ENCODE measurements at regions not wholly inside any gene's neighbourhood (a gene's known extent, or its start where the extent isn't known, plus 50 kb on each side); places are given as distances from the start of the nearest gene placed in this dataset.
"Not testable (repeated sequence)": the region's sequence is repeated elsewhere in the genome, so short reads cannot be mapped to it uniquely, and the experiment has no call there.

DNA sequence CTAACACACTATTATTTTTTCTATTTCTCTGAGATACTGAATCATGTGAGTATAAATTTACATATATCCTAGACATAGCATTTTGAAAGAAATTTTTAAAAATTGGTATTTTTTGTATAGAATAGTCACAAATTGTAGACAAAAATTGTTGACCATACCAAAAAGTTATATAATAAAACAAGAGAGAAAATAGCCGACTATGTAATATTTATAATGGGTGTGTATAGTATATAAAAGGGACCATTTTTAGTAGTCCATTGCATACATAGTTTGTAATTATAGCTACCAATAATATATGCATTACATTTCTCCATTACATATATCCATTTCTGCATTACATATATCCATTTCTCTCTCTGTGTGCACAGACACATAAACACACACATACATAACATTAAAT, 590.2 kb downstream of the TMTC2 start:
- Histone ChIP-seq H3K27me3 (ENCODE audit: low read depth) (no peaks in the 10 kb centered on the region), H3K4me3 (no peak overlapping the region), H3K27ac (no peak overlapping the region), H3K36me3 (no peaks in the 10 kb centered on the region), H3K4me1 (no peaks in the 10 kb centered on the region), H3K9me3 (no peaks in the 10 kb centered on the region)
- no peak for DNase-seq
- intact Hi-C loops (cut with DNase I), result no loop called here
- ATAC-seq, result no peak
- TF ChIP-seq, protein P1, sequence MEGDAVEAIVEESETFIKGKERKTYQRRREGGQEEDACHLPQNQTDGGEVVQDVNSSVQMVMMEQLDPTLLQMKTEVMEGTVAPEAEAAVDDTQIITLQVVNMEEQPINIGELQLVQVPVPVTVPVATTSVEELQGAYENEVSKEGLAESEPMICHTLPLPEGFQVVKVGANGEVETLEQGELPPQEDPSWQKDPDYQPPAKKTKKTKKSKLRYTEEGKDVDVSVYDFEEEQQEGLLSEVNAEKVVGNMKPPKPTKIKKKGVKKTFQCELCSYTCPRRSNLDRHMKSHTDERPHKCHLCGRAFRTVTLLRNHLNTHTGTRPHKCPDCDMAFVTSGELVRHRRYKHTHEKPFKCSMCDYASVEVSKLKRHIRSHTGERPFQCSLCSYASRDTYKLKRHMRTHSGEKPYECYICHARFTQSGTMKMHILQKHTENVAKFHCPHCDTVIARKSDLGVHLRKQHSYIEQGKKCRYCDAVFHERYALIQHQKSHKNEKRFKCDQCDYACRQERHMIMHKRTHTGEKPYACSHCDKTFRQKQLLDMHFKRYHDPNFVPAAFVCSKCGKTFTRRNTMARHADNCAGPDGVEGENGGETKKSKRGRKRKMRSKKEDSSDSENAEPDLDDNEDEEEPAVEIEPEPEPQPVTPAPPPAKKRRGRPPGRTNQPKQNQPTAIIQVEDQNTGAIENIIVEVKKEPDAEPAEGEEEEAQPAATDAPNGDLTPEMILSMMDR (IDR thresholded peaks at IDR 0.05), result no peak

DNA sequence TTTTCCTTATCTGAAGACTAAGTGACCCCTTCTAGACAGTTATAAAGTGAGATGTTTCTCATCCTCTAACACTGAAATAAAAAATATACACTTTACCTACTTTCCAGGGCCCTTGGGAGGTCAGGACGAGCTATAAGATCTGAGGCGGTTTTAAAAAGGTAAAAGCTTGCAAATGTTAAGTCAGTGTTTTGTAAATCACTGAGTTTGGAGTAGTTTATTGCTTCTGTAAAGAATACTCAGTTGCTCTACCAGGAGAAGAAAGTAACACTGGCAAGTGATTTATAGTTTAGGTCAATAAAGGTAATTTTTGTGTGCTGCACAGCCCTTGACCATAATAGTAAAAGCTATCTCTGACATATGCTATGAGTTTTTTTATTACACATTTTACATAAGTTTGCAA, 584.5 kb downstream of the TMTC2 start:
- intact Hi-C loops (cut with DNase I), result no loop called here
- Histone ChIP-seq H3K27me3 (ENCODE audit: low read depth) (no peaks in the 10 kb centered on the region), H3K4me1 (no peaks in the 10 kb centered on the region), H3K4me3 (no peak overlapping the region), H3K27ac (no peak overlapping the region), H3K9me3 (peaks cover 7% of the 10 kb centered on the region), H3K36me3 (no peaks in the 10 kb centered on the region)
- ATAC-seq (no peak), DNase-seq (no peak)
- TF ChIP-seq, protein P1 (IDR thresholded peaks at IDR 0.05), result no peak

DNA sequence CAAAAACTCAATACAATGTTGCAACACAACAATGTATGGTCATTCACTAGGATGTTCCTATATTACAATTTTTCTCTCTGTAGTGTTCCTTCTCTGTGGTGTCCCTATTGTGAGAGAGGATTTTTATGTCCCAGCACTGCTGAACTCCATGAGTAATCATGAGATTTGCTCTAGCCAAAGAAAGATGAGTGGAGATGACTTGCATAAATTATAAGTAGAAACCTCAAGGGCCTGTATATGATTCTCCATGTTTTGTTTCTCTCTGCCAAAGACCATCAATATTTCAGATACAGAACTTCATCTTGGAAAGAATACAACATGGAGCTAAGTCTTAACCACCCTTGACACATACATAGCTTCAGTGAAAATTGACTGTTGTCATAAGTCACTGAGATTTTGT, 579.1 kb downstream of the TMTC2 start:
- Histone ChIP-seq H3K36me3 (no peaks in the 10 kb centered on the region), H3K27ac (no peak overlapping the region), H3K9me3 (peaks cover 7% of the 10 kb centered on the region), H3K4me3 (no peak overlapping the region), H3K27me3 (ENCODE audit: low read depth) (no peaks in the 10 kb centered on the region), H3K4me1 (no peaks in the 10 kb centered on the region)
- TF ChIP-seq, protein P1 (IDR thresholded peaks at IDR 0.05), result no peak
- intact Hi-C loops (cut with DNase I), result no loop called here
- DNase-seq (no peak), ATAC-seq (no peak)

DNA sequence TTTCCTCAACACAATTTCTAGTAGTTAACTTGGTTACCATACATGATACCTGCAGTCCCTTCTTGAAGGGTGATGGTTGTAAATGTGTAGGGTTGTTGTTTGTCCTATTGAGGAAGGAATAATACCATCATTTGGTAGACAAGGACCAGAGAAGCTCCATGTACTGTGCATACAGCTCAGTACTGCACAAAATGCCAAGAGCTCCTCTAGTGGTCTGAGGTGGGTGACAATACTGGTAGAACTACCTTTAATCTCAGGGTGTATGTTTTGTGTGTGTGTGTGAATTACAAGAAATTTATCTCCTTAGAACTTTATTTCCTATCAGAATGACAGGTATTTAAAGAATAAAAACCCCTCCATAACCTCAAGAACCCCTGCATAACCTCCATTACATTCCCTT, 575.3 kb downstream of the TMTC2 start:
- intact Hi-C loops (cut with DNase I), result no loop called here

DNA sequence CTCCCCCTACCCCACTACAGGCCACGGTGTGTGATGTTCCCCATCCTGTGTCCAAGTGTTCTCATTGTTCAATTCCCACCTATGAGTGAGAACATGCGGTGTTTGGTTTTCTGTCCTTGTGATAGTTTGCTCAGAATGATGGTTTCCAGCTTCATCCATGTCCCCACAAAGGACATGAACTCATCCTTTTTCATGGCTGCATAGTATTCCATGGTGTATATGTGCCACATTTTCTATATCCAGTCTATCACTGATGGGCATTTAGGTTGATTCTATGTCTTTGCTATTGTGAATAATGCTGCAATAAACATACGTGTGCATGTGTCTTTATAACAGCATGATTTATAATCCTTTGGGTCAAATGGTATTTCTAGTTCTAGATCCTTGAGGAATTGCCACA, 573.4 kb downstream of the TMTC2 start:
- H3K4me3 ChIP-seq; H3K9me3 ChIP-seq; H3K27ac ChIP-seq; DNase-seq; H3K27me3 ChIP-seq (ENCODE audit: low read depth); H3K36me3 ChIP-seq; ATAC-seq; intact Hi-C loops (cut with DNase I); H3K4me1 ChIP-seq: not testable (repeated sequence)

More for the DNA sequence above, 575.3 kb downstream of the TMTC2 start:
- Histone ChIP-seq H3K36me3 (no peaks in the 10 kb centered on the region), H3K4me1 (no peaks in the 10 kb centered on the region), H3K4me3 (no peak overlapping the region), H3K9me3 (no peaks in the 10 kb centered on the region), H3K27ac (no peak overlapping the region), H3K27me3 (ENCODE audit: low read depth) (no peaks in the 10 kb centered on the region)
- TF ChIP-seq, protein P1 (IDR thresholded peaks at IDR 0.05), result no peak
- ATAC-seq, result no peak
- DNase-seq, result no peak

DNA sequence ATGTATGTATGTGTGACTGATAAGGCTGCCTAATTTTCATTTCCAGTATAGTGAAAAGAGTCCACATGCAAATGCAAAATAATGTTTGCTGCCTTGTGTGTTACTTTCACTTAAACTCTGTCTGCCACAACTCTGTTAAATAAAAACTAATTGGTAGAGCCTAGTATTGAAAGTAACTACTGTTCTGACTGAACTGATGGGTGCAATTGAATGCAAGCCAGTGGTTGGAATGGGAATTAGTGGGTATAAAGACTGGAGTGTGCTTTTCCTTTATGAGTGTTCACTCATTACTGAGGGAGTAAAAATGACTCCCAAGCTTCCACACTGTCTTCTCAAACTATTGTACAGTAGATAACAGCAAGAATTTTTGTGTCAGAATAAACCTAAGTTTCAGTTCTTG, 571.0 kb downstream of the TMTC2 start:
- Histone ChIP-seq H3K4me3 (no peak overlapping the region), H3K4me1 (no peaks in the 10 kb centered on the region), H3K27me3 (ENCODE audit: low read depth) (no peaks in the 10 kb centered on the region), H3K27ac (no peak overlapping the region), H3K9me3 (no peaks in the 10 kb centered on the region), H3K36me3 (no peaks in the 10 kb centered on the region)
- TF ChIP-seq, protein P1 (IDR thresholded peaks at IDR 0.05), result no peak
- DNase-seq (no peak), ATAC-seq (no peak)
- intact Hi-C loops (cut with DNase I), result no loop called here

Data from lower lobe of right lung (tissue), 2 donors.